GM23338 (cell line): ENCODE measurements at regions not wholly inside any gene's neighbourhood (a gene's known extent, or its start where the extent isn't known, plus 50 kb on each side); places are given as distances from the start of the nearest gene placed in this dataset.

Experiments used
- ATAC-seq: fragments of 200-7000 bp; cut with Tn5 transposase; 3 replicates; pipeline ENCODE4 v1.9.1; 2020
- DNase-seq: peaks from one replicate; pipeline ENCODE4 v3.0.0-alpha.2; 2015; ENCODE audit warnings: low spot score
- H2AFZ ChIP-seq: fragments of 200-600 bp; sonication (generic); 2 replicates; pipeline ENCODE4 v1.8.0; 2016; ENCODE audit warnings: antibody characterized with exemption, mild to moderate bottlenecking, moderate library complexity
- H3F3A ChIP-seq: fragments of 200-600 bp; sonication (generic); replicated peaks from 2 replicates; pipeline ENCODE4 v1.8.0; 2017; ENCODE audit warnings: antibody characterized with exemption, mixed run types, low read depth
- H3K27ac ChIP-seq: fragments of 200-600 bp; sonication (generic); 2 replicates; pipeline ENCODE4 v1.6.1; 2016; ENCODE audit warnings: low read depth
- H3K27me3 ChIP-seq: fragments of 200-600 bp; sonication (generic); 2 replicates; pipeline ENCODE4 v1.8.0; 2016; ENCODE audit warnings: mild to moderate bottlenecking, mixed run types, moderate library complexity; ENCODE audit not compliant: insufficient read depth
- H3K36me3 ChIP-seq: fragments of 200-600 bp; sonication (generic); 2 replicates; pipeline ENCODE4 v1.8.0; 2016; ENCODE audit warnings: mild to moderate bottlenecking; ENCODE audit not compliant: insufficient read depth
- H3K4me1 ChIP-seq: fragments of 200-600 bp; sonication (generic); 2 replicates; pipeline ENCODE4 v1.8.0; 2016; ENCODE audit warnings: mild to moderate bottlenecking, moderate library complexity; ENCODE audit not compliant: insufficient read depth
- H3K4me2 ChIP-seq: fragments of 200-600 bp; sonication (generic); 2 replicates; pipeline ENCODE4 v1.7.1; 2017; ENCODE audit warnings: mixed run types
- H3K4me3 ChIP-seq: fragments of 200-600 bp; sonication (generic); 2 replicates; pipeline ENCODE4 v1.6.1; 2016; ENCODE audit warnings: mixed run types
- H3K79me2 ChIP-seq: fragments of 200-600 bp; sonication (generic); replicated peaks from 2 replicates; pipeline ENCODE4 v1.8.0; 2017; ENCODE audit warnings: mild to moderate bottlenecking; ENCODE audit not compliant: insufficient read depth
- H3K9me2 ChIP-seq: fragments of 200-600 bp; sonication (generic); 2 replicates; pipeline ENCODE4 v1.8.0; 2017; ENCODE audit not compliant: insufficient read depth
- H4K20me1 ChIP-seq: fragments of 200-600 bp; sonication (generic); replicated peaks from 2 replicates; pipeline ENCODE4 v1.8.0; 2017; ENCODE audit warnings: mild to moderate bottlenecking; ENCODE audit not compliant: insufficient read depth
- H3K27ac Mint-ChIP-seq: 2 replicates; pipeline ENCODE4 v1.8.0; 2020; ENCODE audit warnings: inconsistent platforms, mild to moderate bottlenecking, moderate library complexity, mixed read lengths
- H3K27me3 Mint-ChIP-seq: 3 replicates; pipeline ENCODE4 v1.8.0; 2022; ENCODE audit warnings: low read depth, mild to moderate bottlenecking, moderate library complexity, mixed read lengths, inconsistent platforms; ENCODE audit not compliant: insufficient read depth, poor library complexity
- H3K36me3 Mint-ChIP-seq: 3 replicates; pipeline ENCODE4 v1.8.0; 2021; ENCODE audit warnings: low read depth, mild to moderate bottlenecking, inconsistent platforms, moderate library complexity, mixed read lengths
- H3K4me1 Mint-ChIP-seq: 3 replicates; pipeline ENCODE4 v1.8.0; 2020; ENCODE audit warnings: mild to moderate bottlenecking, inconsistent platforms, mixed read lengths
- H3K4me3 Mint-ChIP-seq: 3 replicates; pipeline ENCODE4 v1.8.0; 2021; ENCODE audit warnings: moderate library complexity, mild to moderate bottlenecking, inconsistent platforms, mixed read lengths
- H3K9me3 Mint-ChIP-seq: 3 replicates; pipeline ENCODE4 v1.8.0; 2020; ENCODE audit warnings: moderate library complexity, mild to moderate bottlenecking, inconsistent platforms, mixed read lengths
- CREB1 ChIP-seq: fragments of 250-450 bp; sonication (Bioruptor Pico); IDR thresholded peaks from 2 replicates; pipeline ENCODE4 v1.5.0; 2020; ENCODE audit warnings: low read depth, mild to moderate bottlenecking, moderate library complexity
- CTCF ChIP-seq, 2 experiments: fragments of 200-600 bp in 1 of 2; sonication (generic) in 1 of 2; conservative IDR thresholded peaks; 2 replicates each; pipeline versions ENCODE4 v1.5.1 to v1.6.1; 2016 to 2017; ENCODE audit warnings: antibody characterized with exemption in 2 of 2, low read depth in 2 of 2, mild to moderate bottlenecking in 2 of 2, moderate library complexity in 1 of 2
- EZH2 ChIP-seq: fragments of 200-600 bp; sonication (generic); IDR thresholded peaks from one replicate; pipeline ENCODE4 v1.8.0; 2017; ENCODE audit warnings: antibody characterized with exemption, mild to moderate bottlenecking, low read depth; ENCODE audit not compliant: unreplicated experiment
- EZH2phosphoT487 ChIP-seq: fragments of 200-600 bp; sonication (generic); IDR thresholded peaks from one replicate; pipeline ENCODE4 v1.8.1; 2018; ENCODE audit warnings: antibody characterized with exemption; ENCODE audit not compliant: unreplicated experiment
- JUNB ChIP-seq: IDR thresholded peaks from one replicate; pipeline ENCODE4 v1.6.1; 2016; ENCODE audit warnings: antibody characterized with exemption; ENCODE audit not compliant: unreplicated experiment
- NANOG ChIP-seq: IDR thresholded peaks from 2 replicates; pipeline ENCODE4 v1.6.1; 2016; ENCODE audit warnings: antibody characterized with exemption, borderline replicate concordance
- POLR2AphosphoS5 ChIP-seq: IDR thresholded peaks from 2 replicates; pipeline ENCODE4 v1.6.1; 2016; ENCODE audit warnings: antibody characterized with exemption, low read depth
- STAT1 ChIP-seq: IDR thresholded peaks from one replicate; pipeline ENCODE4 v1.6.1; 2016; ENCODE audit warnings: antibody characterized with exemption; ENCODE audit not compliant: unreplicated experiment
- ZNF114 ChIP-seq: fragments of 250-450 bp; sonication (Bioruptor Pico); IDR thresholded peaks from 2 replicates; pipeline ENCODE4 v1.5.0; 2020; ENCODE audit warnings: mild to moderate bottlenecking, moderate library complexity
- ZNF331 ChIP-seq: fragments of 250-450 bp; sonication (Bioruptor Pico); IDR thresholded peaks from 2 replicates; pipeline ENCODE4 v1.5.0; 2020; ENCODE audit warnings: low read depth, mild to moderate bottlenecking, moderate library complexity
- ZNF462 ChIP-seq: fragments of 250-450 bp; sonication (Bioruptor Pico); IDR thresholded peaks from 2 replicates; pipeline ENCODE4 v1.5.0; 2020; ENCODE audit warnings: mild to moderate bottlenecking, moderate library complexity
- TF ChIP-seq, protein P1 (sequence below): IDR thresholded peaks from one replicate; pipeline ENCODE4 v1.6.1; 2018; ENCODE audit warnings: antibody characterized with exemption; ENCODE audit not compliant: unreplicated experiment

GRCh38 chr9:8139756-8140155, 340.2 kb upstream of the DMAC1 start:
- H3K4me2 ChIP-seq, result no peak overlapping the region
- no peak for TF ChIP-seq NANOG
- TF ChIP-seq POLR2AphosphoS5, result no peak
- no peak for TF ChIP-seq EZH2phosphoT487
- no peak for TF ChIP-seq ZNF331 (CRISPR knock-in tag)
- TF ChIP-seq ZNF114 (CRISPR knock-in tag), result no peak
- no peak for TF ChIP-seq EZH2
- no peak for TF ChIP-seq STAT1
- TF ChIP-seq, protein P1, sequence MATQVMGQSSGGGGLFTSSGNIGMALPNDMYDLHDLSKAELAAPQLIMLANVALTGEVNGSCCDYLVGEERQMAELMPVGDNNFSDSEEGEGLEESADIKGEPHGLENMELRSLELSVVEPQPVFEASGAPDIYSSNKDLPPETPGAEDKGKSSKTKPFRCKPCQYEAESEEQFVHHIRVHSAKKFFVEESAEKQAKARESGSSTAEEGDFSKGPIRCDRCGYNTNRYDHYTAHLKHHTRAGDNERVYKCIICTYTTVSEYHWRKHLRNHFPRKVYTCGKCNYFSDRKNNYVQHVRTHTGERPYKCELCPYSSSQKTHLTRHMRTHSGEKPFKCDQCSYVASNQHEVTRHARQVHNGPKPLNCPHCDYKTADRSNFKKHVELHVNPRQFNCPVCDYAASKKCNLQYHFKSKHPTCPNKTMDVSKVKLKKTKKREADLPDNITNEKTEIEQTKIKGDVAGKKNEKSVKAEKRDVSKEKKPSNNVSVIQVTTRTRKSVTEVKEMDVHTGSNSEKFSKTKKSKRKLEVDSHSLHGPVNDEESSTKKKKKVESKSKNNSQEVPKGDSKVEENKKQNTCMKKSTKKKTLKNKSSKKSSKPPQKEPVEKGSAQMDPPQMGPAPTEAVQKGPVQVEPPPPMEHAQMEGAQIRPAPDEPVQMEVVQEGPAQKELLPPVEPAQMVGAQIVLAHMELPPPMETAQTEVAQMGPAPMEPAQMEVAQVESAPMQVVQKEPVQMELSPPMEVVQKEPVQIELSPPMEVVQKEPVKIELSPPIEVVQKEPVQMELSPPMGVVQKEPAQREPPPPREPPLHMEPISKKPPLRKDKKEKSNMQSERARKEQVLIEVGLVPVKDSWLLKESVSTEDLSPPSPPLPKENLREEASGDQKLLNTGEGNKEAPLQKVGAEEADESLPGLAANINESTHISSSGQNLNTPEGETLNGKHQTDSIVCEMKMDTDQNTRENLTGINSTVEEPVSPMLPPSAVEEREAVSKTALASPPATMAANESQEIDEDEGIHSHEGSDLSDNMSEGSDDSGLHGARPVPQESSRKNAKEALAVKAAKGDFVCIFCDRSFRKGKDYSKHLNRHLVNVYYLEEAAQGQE, result no peak
- TF ChIP-seq CREB1 (CRISPR knock-in tag), result no peak
- no peak for TF ChIP-seq ZNF462
- no peak for TF ChIP-seq CTCF (conservative IDR thresholded peaks at IDR 0.05; ENCODE audit: low read depth in 2 of 2)
- TF ChIP-seq JUNB, result no peak
- no peaks in the 10 kb centered on the region for H4K20me1 ChIP-seq
- Mint-ChIP-seq H3K27ac (no peak overlapping the region), H3K4me1 (peaks cover 29% of the 10 kb centered on the region), H3K27me3 (peaks cover 5% of the 10 kb centered on the region), H3K36me3 (no peaks in the 10 kb centered on the region), H3K9me3 (no peaks in the 10 kb centered on the region), H3K4me3 (no peak overlapping the region)
- H3K9me2 ChIP-seq, result peaks cover 10% of the 10 kb centered on the region
- no peak overlapping the region for H3K4me3 ChIP-seq
- no peak overlapping the region for H2AFZ ChIP-seq
- no peak for ATAC-seq
- no peaks in the 10 kb centered on the region for H3K36me3 ChIP-seq
- H3K4me1 ChIP-seq, result peaks cover 10% of the 10 kb centered on the region; the same call in 1 of the 2 replicates
- no peaks in the 10 kb centered on the region for H3K27me3 ChIP-seq
- no peak for DNase-seq
- H3K27ac ChIP-seq, result no peak overlapping the region
- H3K79me2 ChIP-seq, result no peaks in the 10 kb centered on the region
- no peaks in the 10 kb centered on the region for H3F3A ChIP-seq
